BLaER1 (cell line): ENCODE measurements at regions not wholly inside any gene's neighbourhood (a gene's known extent, or its start where the extent isn't known, plus 50 kb on each side); places are given as distances from the start of the nearest gene placed in this dataset.
A peak's percentile ranks its signal among the peaks of the same experiment; 100 is the strongest.

Experiments
- H3K27ac ChIP-seq: shearing (Covaris generic); formaldehyde crosslinking; 2 replicates; pipeline ENCODE4 v1.8.1; 2022
- H3K27me3 ChIP-seq: shearing (Covaris generic); formaldehyde crosslinking; 2 replicates; pipeline ENCODE4 v1.8.1; 2022
- H3K36me3 ChIP-seq: shearing (Covaris generic); formaldehyde crosslinking; 2 replicates; pipeline ENCODE4 v1.8.1; 2022
- H3K4me1 ChIP-seq: shearing (Covaris generic); formaldehyde crosslinking; 2 replicates; pipeline ENCODE4 v1.8.1; 2022
- H3K4me2 ChIP-seq: shearing (Covaris generic); formaldehyde crosslinking; 2 replicates; pipeline ENCODE4 v1.8.1; 2022
- H3K4me3 ChIP-seq: shearing (Covaris generic); formaldehyde crosslinking; 2 replicates; pipeline ENCODE4 v1.8.1; 2022
- H3K9ac ChIP-seq: shearing (Covaris generic); formaldehyde crosslinking; 2 replicates; pipeline ENCODE4 v1.8.1; 2022
- H3K9me3 ChIP-seq: shearing (Covaris generic); formaldehyde crosslinking; 2 replicates; pipeline ENCODE4 v1.8.1; 2022
- H4K20me1 ChIP-seq: shearing (Covaris generic); formaldehyde crosslinking; 2 replicates; pipeline ENCODE4 v1.8.1; 2022
- Cebpa-rat ChIP-seq: shearing (Covaris generic); IDR thresholded peaks from 2 replicates; pipeline ENCODE4 v1.8.1; 2022

GRCh38 chr16:85366031-85366763, 246.9 kb upstream of the GSE1 start:
- no peak overlapping the region for H3K9ac ChIP-seq
- no peaks in the 10 kb centered on the region for H3K9me3 ChIP-seq

DNA sequence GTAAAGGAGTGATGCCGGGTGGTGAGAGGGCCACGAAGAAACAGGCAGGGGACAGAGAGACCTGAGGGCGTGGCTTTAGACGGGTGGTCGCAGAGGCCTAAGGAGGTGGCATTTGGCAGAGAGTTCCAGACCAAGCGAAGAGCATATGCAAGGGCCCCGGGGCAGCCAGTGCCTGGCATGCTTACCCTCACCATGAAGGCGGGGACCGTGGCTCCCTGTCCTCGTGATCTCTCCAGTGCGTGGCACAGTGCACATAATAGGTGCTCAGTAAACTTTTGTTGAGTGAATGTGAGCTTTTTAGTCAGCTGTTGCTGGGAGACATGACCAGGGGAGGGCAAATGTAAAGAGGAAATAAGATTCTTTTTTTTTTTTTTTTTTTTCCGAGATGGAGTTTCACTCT, 245.6 kb upstream of the GSE1 start:
- no peak overlapping the region for H3K9ac ChIP-seq
- peaks cover 11% of the 10 kb centered on the region for H4K20me1 ChIP-seq
- H3K27me3 ChIP-seq: no peaks in the 10 kb centered on the region
- H3K4me3 ChIP-seq: no peak overlapping the region
- no peak for TF ChIP-seq Cebpa-rat
- H3K4me2 ChIP-seq: no peak overlapping the region
- no peak overlapping the region for H3K27ac ChIP-seq
- no peaks in the 10 kb centered on the region for H3K36me3 ChIP-seq
- peaks cover 78% of the 10 kb centered on the region for H3K4me1 ChIP-seq
- H3K9me3 ChIP-seq: no peaks in the 10 kb centered on the region

More at GRCh38 chr16:85366031-85366763, 246.9 kb upstream of the GSE1 start:
- Histone ChIP-seq H3K36me3 (no peaks in the 10 kb centered on the region), H3K27me3 (no peaks in the 10 kb centered on the region), H3K4me3 (no peak overlapping the region), H3K27ac (no peak overlapping the region), H4K20me1 (peaks cover 11% of the 10 kb centered on the region), H3K4me2 (peak overlapping the region; percentile 81), H3K4me1 (peaks cover 78% of the 10 kb centered on the region)
- no peak for TF ChIP-seq Cebpa-rat

DNA sequence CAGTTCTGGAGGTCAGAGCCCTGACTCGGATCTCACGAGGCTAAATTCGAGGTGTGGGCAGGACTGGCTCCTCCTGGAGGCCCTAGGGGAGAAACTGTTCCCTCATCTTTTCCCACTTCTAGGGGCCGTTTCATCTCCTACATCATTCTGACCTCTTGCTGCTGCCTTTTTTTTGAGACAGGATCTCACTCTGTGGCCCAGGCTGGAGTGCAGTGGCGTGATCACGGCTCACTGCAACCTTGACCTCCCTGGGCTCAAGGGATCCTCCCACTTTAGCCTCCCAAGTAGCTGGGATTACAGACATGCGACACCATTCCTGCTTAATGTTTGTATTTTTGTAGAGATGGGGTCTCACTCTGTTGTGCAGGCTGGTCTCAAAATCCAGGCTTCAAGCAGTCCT, 244.1 kb upstream of the GSE1 start:
- Histone ChIP-seq H3K27ac (no peak overlapping the region), H4K20me1 (peaks cover 11% of the 10 kb centered on the region), H3K36me3 (no peaks in the 10 kb centered on the region), H3K4me3 (no peak overlapping the region), H3K27me3 (no peaks in the 10 kb centered on the region), H3K9ac (no peak overlapping the region), H3K4me2 (no peak overlapping the region), H3K9me3 (no peaks in the 10 kb centered on the region), H3K4me1 (peaks cover 75% of the 10 kb centered on the region)
- TF ChIP-seq Cebpa-rat: no peak

- H4K20me1 ChIP-seq: peaks cover 11% of the 10 kb centered on the region
- no peak overlapping the region for H3K4me3 ChIP-seq
- H3K9me3 ChIP-seq: no peaks in the 10 kb centered on the region
- H3K4me2 ChIP-seq: peak overlapping the region; percentile 35
- peaks cover 66% of the 10 kb centered on the region for H3K4me1 ChIP-seq
- no peaks in the 10 kb centered on the region for H3K36me3 ChIP-seq
- no peak for TF ChIP-seq Cebpa-rat
- no peak overlapping the region for H3K27ac ChIP-seq
- no peak overlapping the region for H3K9ac ChIP-seq
- no peaks in the 10 kb centered on the region for H3K27me3 ChIP-seq
Observed at GRCh38 chr16:85369741-85370528, 243.2 kb upstream of the GSE1 start.

DNA sequence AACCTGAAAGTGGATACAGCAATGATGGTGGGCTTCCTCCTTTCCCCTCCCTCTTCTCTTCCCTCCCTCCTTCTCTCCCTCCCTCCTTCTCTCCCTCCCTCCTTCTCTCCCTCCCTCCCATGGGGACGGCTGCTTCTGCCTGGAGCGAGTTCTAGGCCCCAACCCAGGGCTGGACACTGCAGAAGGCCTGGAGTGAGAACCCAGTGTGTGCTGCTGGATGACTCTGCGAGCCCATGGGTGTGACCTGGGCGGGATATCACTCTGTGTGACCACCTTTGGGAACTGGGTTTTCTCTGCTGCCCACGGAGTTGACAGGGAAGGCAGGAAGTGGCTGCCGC, 242.6 kb upstream of the GSE1 start:
- H3K27me3 ChIP-seq: no peaks in the 10 kb centered on the region
- no peak for TF ChIP-seq Cebpa-rat
- H3K9me3 ChIP-seq: no peaks in the 10 kb centered on the region
- no peak overlapping the region for H3K9ac ChIP-seq
- H3K27ac ChIP-seq: no peak overlapping the region
- peaks cover 64% of the 10 kb centered on the region for H3K4me1 ChIP-seq
- H3K4me2 ChIP-seq: peak overlapping the region; percentile 35
- H3K36me3 ChIP-seq: no peaks in the 10 kb centered on the region
- no peak overlapping the region for H3K4me3 ChIP-seq
- peaks cover 7% of the 10 kb centered on the region for H4K20me1 ChIP-seq

GRCh38 chr16:85370881-85371651, 242.1 kb upstream of the GSE1 start:
- TF ChIP-seq Cebpa-rat: no peak
- H3K9me3 ChIP-seq: no peaks in the 10 kb centered on the region
- H3K36me3 ChIP-seq: no peaks in the 10 kb centered on the region
- peaks cover 64% of the 10 kb centered on the region for H3K4me1 ChIP-seq
- no peaks in the 10 kb centered on the region for H3K27me3 ChIP-seq
- H3K4me2 ChIP-seq: peak overlapping the region; percentile 35
- H3K4me3 ChIP-seq: no peak overlapping the region
- H4K20me1 ChIP-seq: peaks cover 2% of the 10 kb centered on the region
- H3K27ac ChIP-seq: no peak overlapping the region
- H3K9ac ChIP-seq: no peak overlapping the region

- Histone ChIP-seq H3K9ac (no peak overlapping the region), H3K4me2 (peak overlapping the region; percentile 61; the same call in 1 of the 2 replicates), H3K27me3 (no peaks in the 10 kb centered on the region), H4K20me1 (no peaks in the 10 kb centered on the region), H3K4me1 (peaks cover 64% of the 10 kb centered on the region), H3K36me3 (no peaks in the 10 kb centered on the region), H3K9me3 (no peaks in the 10 kb centered on the region), H3K4me3 (no peak overlapping the region), H3K27ac (no peak overlapping the region)
- TF ChIP-seq Cebpa-rat: no peak
Observed at GRCh38 chr16:85371948-85372347, 241.2 kb upstream of the GSE1 start.

- Histone ChIP-seq H3K36me3 (no peaks in the 10 kb centered on the region), H3K4me2 (peak overlapping the region; percentile 61), H3K27me3 (no peaks in the 10 kb centered on the region), H3K9ac (no peak overlapping the region), H4K20me1 (no peaks in the 10 kb centered on the region), H3K4me1 (peaks cover 69% of the 10 kb centered on the region), H3K4me3 (no peak overlapping the region), H3K9me3 (no peaks in the 10 kb centered on the region), H3K27ac (0 out of 2 replicates have a peak overlapping the region, but pooled peaks have one; percentile 19)
- TF ChIP-seq Cebpa-rat: no peak
Observed at GRCh38 chr16:85372627-85373372, 240.3 kb upstream of the GSE1 start.
